Vagina (tissue), 2 donors: ENCODE measurements at regions not wholly inside any gene's neighbourhood (a gene's known extent, or its start where the extent isn't known, plus 50 kb on each side); places are given as distances from the start of the nearest gene placed in this dataset.

Experiments used
- DNase-seq, 2 donors: peaks; one replicate each; pipeline ENCODE4 v3.0.0-alpha.2; 2017; ENCODE audit errors: extremely low spot score in 2 of 2
- H3K27ac ChIP-seq: fragments of 200-600 bp; sonication (generic); one replicate; pipeline ENCODE4 v1.5.1; 2019
- H3K27me3 ChIP-seq: fragments of 200-600 bp; sonication (generic); one replicate; pipeline ENCODE4 v1.5.1; 2019
- H3K36me3 ChIP-seq, 2 donors: fragments of 200-600 bp; sonication (generic); one replicate each; pipeline ENCODE4 v1.5.1; 2017 to 2019
- H3K4me1 ChIP-seq: fragments of 200-600 bp; sonication (generic); one replicate; pipeline ENCODE4 v1.5.1; 2019
- H3K4me3 ChIP-seq, 2 donors: fragments of 200-600 bp; sonication (generic); 1 replicate in 1 of 2; 2 replicates in 1 of 2; pipeline ENCODE4 v1.5.1; 2016 to 2019
- H3K9me3 ChIP-seq: fragments of 200-600 bp; sonication (generic); one replicate; pipeline ENCODE4 v1.5.1; 2019
- POLR2A ChIP-seq, 2 donors: fragments of 450-650 bp; IDR thresholded peaks; one replicate each; pipeline ENCODE4 v1.6.1; 2017; ENCODE audit warnings: antibody characterized with exemption in 2 of 2, mild to moderate bottlenecking in 2 of 2, moderate library complexity in 2 of 2
- POLR2AphosphoS5 ChIP-seq, 2 donors: sonication (generic); formaldehyde crosslinking; IDR thresholded peaks; one replicate each; pipeline ENCODE4 v1.9.0; 2017; ENCODE audit warnings: antibody characterized with exemption in 2 of 2, mild to moderate bottlenecking in 2 of 2, low read depth in 1 of 2; ENCODE audit not compliant: insufficient read depth in 1 of 2
- intact Hi-C: fragments of 100-400 bp; cut with DNase I; formaldehyde crosslinking; loops from one replicate; pipeline ENCODE4 v1.15.1; 2023
- TF ChIP-seq, protein P1 (sequence below), 3 experiments: fragments of 450-650 bp in 2 of 3; fragments of 200-600 bp in 1 of 3; sonication (generic) in 1 of 3; IDR thresholded peaks; one replicate each; pipeline ENCODE4 v1.5.1; 2017 to 2019; ENCODE audit warnings: antibody characterized with exemption in 3 of 3, mild to moderate bottlenecking in 2 of 3, moderate library complexity in 2 of 3

- H3K9me3 ChIP-seq, result no peaks in the 10 kb centered on the region
- no peak overlapping the region for H3K27ac ChIP-seq
- no peaks in the 10 kb centered on the region for H3K36me3 ChIP-seq
- H3K27me3 ChIP-seq, result no peaks in the 10 kb centered on the region
- no peak overlapping the region for H3K4me3 ChIP-seq
- TF ChIP-seq POLR2A (IDR thresholded peaks at IDR 0.05) (no peak), POLR2AphosphoS5 (IDR thresholded peaks at IDR 0.05; ENCODE audit: insufficient read depth in 1 of 2, low read depth in 1 of 2) (no peak)
- TF ChIP-seq, protein P1, sequence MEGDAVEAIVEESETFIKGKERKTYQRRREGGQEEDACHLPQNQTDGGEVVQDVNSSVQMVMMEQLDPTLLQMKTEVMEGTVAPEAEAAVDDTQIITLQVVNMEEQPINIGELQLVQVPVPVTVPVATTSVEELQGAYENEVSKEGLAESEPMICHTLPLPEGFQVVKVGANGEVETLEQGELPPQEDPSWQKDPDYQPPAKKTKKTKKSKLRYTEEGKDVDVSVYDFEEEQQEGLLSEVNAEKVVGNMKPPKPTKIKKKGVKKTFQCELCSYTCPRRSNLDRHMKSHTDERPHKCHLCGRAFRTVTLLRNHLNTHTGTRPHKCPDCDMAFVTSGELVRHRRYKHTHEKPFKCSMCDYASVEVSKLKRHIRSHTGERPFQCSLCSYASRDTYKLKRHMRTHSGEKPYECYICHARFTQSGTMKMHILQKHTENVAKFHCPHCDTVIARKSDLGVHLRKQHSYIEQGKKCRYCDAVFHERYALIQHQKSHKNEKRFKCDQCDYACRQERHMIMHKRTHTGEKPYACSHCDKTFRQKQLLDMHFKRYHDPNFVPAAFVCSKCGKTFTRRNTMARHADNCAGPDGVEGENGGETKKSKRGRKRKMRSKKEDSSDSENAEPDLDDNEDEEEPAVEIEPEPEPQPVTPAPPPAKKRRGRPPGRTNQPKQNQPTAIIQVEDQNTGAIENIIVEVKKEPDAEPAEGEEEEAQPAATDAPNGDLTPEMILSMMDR (IDR thresholded peaks at IDR 0.05), result no peak
- H3K4me1 ChIP-seq, result no peaks in the 10 kb centered on the region
- intact Hi-C loops, result no loop called here
- no peak for DNase-seq
Observed at GRCh38 chr10:20995123-20995987, 98.2 kb upstream of the NEBL start.

GRCh38 chr10:20993830-20994527 is 96.9 kb upstream of the NEBL start:
- no peaks in the 10 kb centered on the region for H3K9me3 ChIP-seq
- no peak for DNase-seq
- TF ChIP-seq, protein P1 (IDR thresholded peaks at IDR 0.05), result no peak
- TF ChIP-seq POLR2AphosphoS5 (IDR thresholded peaks at IDR 0.05; ENCODE audit: insufficient read depth in 1 of 2, low read depth in 1 of 2) (no peak), POLR2A (IDR thresholded peaks at IDR 0.05) (no peak)
- H3K27ac ChIP-seq, result no peak overlapping the region
- H3K4me1 ChIP-seq, result no peaks in the 10 kb centered on the region
- no peaks in the 10 kb centered on the region for H3K36me3 ChIP-seq
- no peaks in the 10 kb centered on the region for H3K27me3 ChIP-seq
- intact Hi-C loops, result no loop called here
- H3K4me3 ChIP-seq, result no peak overlapping the region

- Histone ChIP-seq H3K27me3 (no peaks in the 10 kb centered on the region), H3K27ac (no peak overlapping the region), H3K4me1 (no peaks in the 10 kb centered on the region), H3K4me3 (no peak overlapping the region), H3K36me3 (no peaks in the 10 kb centered on the region), H3K9me3 (no peaks in the 10 kb centered on the region)
- TF ChIP-seq POLR2AphosphoS5 (IDR thresholded peaks at IDR 0.05; ENCODE audit: insufficient read depth in 1 of 2, low read depth in 1 of 2), result no peak
- TF ChIP-seq, protein P1 (IDR thresholded peaks at IDR 0.05), result no peak
- no peak for TF ChIP-seq POLR2A (IDR thresholded peaks at IDR 0.05)
- DNase-seq, result no peak
- intact Hi-C loops, result no loop called here
Observed at GRCh38 chr10:20993389-20993788, 96.3 kb upstream of the NEBL start.

GRCh38 chr10:20991526-20991925 is 94.4 kb upstream of the NEBL start:
- no peaks in the 10 kb centered on the region for H3K36me3 ChIP-seq
- TF ChIP-seq, protein P1 (IDR thresholded peaks at IDR 0.05), result no peak
- no peak for TF ChIP-seq POLR2AphosphoS5 (IDR thresholded peaks at IDR 0.05; ENCODE audit: insufficient read depth in 1 of 2, low read depth in 1 of 2)
- TF ChIP-seq POLR2A (IDR thresholded peaks at IDR 0.05), result no peak
- H3K4me3 ChIP-seq, result no peak overlapping the region
- no peak overlapping the region for H3K27ac ChIP-seq
- no peaks in the 10 kb centered on the region for H3K27me3 ChIP-seq
- no peaks in the 10 kb centered on the region for H3K4me1 ChIP-seq
- intact Hi-C loops, result no loop called here
- H3K9me3 ChIP-seq, result no peaks in the 10 kb centered on the region
- no peak for DNase-seq

GRCh38 chr10:20990604-20991003 is 93.5 kb upstream of the NEBL start:
- H3K36me3 ChIP-seq, result no peaks in the 10 kb centered on the region

More at GRCh38 chr10:20990604-20991003, 93.5 kb upstream of the NEBL start:
- intact Hi-C loops, result no loop called here
- Histone ChIP-seq H3K9me3 (no peaks in the 10 kb centered on the region), H3K27ac (no peak overlapping the region), H3K4me1 (no peaks in the 10 kb centered on the region), H3K4me3 (no peak overlapping the region), H3K27me3 (no peaks in the 10 kb centered on the region)
- TF ChIP-seq POLR2A (IDR thresholded peaks at IDR 0.05) (no peak), POLR2AphosphoS5 (IDR thresholded peaks at IDR 0.05; ENCODE audit: insufficient read depth in 1 of 2, low read depth in 1 of 2) (no peak)
- TF ChIP-seq, protein P1 (IDR thresholded peaks at IDR 0.05), result no peak
- DNase-seq, result no peak
